Esophagus muscularis mucosa (tissue), 4 donors: ENCODE measurements at regions not wholly inside any gene's neighbourhood (a gene's known extent, or its start where the extent isn't known, plus 50 kb on each side); places are given as distances from the start of the nearest gene placed in this dataset.

ENCODE experiments used
- EP300 ChIP-seq: sonication (generic); formaldehyde crosslinking; IDR thresholded peaks from one replicate; pipeline ENCODE4 v1.6.1; 2017; ENCODE audit warnings: antibody characterized with exemption
- POLR2A ChIP-seq: fragments of 450-650 bp; IDR thresholded peaks from one replicate; pipeline ENCODE4 v1.6.1; 2017; ENCODE audit warnings: antibody characterized with exemption, moderate library complexity, mild to moderate bottlenecking, low read depth
- POLR2AphosphoS5 ChIP-seq, 2 donors: sonication (generic); formaldehyde crosslinking; IDR thresholded peaks; one replicate each; pipeline ENCODE4 v1.6.1; 2017; ENCODE audit warnings: antibody characterized with exemption in 2 of 2
- TF ChIP-seq, protein P1 (sequence below), 3 experiments: fragments of 200-600 bp in 2 of 3; fragments of 450-650 bp in 1 of 3; sonication (generic) in 2 of 3; IDR thresholded peaks; one replicate each; pipeline ENCODE4 v1.5.1; 2017 to 2019; ENCODE audit warnings: antibody characterized with exemption in 3 of 3, mild to moderate bottlenecking in 2 of 3, moderate library complexity in 1 of 3

DNA sequence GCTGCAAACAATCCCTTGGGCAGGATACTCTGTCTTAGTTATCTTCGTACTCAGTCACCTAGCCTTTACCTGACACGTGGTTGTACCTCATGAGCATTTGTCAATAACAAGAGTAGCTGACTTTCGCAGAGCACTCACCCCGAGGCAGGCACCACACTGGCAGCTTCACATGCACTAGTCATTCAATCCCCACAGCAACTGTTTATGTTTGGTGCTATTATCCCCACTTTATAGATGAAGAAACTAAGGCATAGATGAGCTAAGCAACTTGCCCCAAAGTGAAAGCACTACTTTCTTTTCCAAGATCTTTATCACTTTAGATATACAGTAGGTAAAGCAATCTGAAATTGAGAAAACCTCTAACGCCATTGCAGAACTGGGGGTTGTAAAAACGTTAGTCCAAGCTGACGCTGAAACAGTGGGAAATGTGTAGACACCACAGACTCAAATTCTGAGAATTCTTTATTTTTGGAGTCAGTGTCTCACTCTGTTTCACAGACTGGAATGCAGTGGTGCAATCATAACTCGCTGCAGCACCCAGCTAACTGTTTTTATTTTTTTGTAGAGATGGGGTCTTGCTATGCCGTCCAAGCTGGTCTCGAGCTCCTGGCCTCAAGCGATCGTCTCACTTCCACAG lies 446.0 kb downstream of the FOXO1 start:
- TF ChIP-seq, protein P1, sequence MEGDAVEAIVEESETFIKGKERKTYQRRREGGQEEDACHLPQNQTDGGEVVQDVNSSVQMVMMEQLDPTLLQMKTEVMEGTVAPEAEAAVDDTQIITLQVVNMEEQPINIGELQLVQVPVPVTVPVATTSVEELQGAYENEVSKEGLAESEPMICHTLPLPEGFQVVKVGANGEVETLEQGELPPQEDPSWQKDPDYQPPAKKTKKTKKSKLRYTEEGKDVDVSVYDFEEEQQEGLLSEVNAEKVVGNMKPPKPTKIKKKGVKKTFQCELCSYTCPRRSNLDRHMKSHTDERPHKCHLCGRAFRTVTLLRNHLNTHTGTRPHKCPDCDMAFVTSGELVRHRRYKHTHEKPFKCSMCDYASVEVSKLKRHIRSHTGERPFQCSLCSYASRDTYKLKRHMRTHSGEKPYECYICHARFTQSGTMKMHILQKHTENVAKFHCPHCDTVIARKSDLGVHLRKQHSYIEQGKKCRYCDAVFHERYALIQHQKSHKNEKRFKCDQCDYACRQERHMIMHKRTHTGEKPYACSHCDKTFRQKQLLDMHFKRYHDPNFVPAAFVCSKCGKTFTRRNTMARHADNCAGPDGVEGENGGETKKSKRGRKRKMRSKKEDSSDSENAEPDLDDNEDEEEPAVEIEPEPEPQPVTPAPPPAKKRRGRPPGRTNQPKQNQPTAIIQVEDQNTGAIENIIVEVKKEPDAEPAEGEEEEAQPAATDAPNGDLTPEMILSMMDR (IDR thresholded peaks at IDR 0.05), result no peak
- TF ChIP-seq POLR2A (no peak), POLR2AphosphoS5 (IDR thresholded peaks at IDR 0.05) (no peak), EP300 (no peak)
